COLO829 (cell line): ENCODE measurements at regions not wholly inside any gene's neighbourhood (a gene's known extent, or its start where the extent isn't known, plus 50 kb on each side); places are given as distances from the start of the nearest gene placed in this dataset.
A peak's percentile ranks its signal among the peaks of the same experiment; 100 is the strongest.
"Not testable (repeated sequence)": the region's sequence is repeated elsewhere in the genome, so short reads cannot be mapped to it uniquely, and the experiment has no call there.

Experiments
- DNase-seq: peaks from one replicate; pipeline ENCODE4 v3.0.0; 2012; ENCODE audit warnings: low spot score

DNA sequence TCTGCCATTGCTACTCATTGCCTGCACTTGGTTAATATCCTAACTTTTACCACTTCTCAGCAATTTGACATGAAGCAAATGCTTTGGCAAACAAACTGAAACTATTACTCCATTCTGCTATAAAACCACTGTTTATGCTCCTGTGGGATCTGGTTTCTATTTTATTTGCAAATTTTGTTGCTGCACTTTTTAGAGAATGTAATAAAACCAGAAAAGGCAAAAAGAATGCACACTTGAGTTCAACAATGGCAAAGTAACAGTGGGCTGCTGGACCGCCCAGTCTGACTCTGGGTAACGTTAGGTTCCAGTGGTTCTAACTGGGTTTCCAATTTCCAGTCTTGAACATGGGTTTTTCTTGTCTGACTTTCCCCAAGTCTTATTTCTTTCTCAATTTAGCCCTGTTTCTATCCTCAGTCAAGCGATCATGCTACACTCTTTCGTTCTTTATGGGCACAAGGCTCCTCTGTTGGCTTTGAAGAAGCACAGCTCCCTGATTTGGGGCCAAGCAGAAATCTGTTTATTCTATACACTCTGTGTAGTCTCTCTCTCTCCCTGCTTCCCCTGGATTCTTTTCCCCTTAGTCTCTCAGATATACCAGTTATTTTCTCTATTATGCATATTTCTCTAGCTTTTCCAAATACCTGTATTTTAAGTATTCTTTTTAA, 129.2 kb upstream of the FAM3C start:
- no peak for DNase-seq

DNA sequence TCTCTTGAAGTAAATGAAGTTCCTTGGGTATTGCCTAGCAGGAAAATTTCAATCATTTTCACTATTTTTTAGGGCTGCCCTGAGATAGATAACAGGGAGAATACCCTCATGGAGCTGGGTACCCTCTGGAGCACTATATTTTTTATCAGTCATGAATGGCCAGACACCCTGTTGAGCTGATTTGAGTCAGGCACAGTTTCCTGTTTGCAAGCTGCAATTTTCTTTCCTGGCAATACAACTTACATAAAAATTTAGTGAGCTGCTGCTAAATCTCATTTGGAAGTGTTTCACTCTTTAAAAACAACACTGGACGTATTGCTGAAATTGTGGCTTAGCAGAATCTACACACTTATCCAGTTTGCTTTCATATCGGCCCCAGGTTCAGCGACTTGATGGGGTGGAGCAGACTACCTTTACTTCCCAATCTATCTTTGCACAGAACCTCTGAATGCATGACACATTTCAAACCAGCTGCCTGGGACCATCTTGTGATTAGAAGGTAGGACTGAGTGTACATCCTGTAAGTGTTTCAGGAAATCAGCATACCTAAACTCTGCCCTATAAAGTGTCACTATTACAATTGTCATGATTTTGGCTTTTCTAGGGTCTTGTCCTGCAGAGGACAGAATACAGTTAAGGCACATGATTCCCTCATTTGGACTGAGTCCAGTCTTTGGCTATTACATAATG, 125.7 kb upstream of the FAM3C start:
- no peak for DNase-seq

DNA sequence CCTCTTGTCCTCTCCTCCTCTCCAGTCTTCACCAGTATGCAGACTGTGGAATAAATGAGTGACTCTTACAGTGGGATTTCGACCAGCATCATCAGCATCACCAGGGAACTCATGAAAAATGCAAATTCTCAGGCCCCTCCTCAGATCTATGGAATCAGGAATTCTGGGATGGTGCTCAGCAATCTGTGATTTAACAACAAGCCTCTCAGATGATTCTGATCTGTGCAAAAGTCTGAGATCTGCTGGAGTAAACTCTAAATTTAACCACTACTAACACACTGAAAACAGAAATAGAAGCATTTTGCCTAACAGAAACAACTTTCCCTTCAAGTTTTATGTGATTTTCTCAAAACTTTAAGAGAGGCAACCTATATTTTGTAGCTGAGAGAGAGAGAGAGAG, 124.8 kb upstream of the FAM3C start:
- DNase-seq, result no peak

DNA sequence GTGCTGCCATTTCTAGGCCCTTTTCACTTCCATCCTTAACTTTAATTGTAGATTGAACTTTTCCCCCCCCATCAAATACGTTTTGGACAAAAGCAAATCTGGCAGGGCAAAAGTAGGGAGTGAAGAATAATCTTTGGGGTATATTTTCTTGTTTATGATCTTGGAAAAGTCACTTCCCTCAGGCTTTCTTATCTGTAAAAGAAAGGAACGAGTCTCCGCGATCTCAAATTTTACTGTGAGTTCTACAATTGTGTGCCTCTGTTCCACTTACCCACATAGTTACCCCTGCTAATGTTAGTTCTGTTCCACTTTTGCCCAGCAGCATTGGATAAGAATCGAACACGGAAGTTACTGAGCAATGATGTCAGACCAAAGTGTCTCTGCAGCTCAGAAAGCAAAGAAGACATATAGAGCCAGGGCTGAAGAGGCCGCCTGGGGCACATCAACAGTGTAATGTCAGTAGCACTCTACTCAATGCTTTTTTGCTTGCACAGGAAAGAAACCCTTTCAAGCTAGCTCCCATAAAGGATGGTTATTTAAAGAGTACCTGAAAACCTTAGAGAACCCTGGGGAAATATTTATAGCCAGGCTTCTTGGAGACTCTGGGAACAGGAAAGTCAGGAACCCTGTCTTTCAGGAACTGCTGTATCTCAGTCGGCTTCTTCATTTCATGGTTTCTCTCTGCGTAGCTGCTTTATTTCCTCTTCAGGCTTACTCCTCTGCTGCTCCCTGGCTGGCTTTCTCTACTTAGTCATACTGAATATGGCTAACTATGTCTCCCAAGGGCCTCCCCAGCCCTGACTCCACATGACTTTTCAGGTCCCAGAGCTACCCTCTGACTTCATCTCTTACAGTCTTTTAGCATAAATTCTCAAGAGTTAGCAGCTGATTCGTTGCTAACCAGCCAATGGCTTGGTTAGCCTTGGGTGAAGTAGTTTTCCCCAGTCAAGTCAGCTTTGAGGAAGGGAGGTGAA, 123.7 kb upstream of the FAM3C start:
- DNase-seq, result no peak

DNA sequence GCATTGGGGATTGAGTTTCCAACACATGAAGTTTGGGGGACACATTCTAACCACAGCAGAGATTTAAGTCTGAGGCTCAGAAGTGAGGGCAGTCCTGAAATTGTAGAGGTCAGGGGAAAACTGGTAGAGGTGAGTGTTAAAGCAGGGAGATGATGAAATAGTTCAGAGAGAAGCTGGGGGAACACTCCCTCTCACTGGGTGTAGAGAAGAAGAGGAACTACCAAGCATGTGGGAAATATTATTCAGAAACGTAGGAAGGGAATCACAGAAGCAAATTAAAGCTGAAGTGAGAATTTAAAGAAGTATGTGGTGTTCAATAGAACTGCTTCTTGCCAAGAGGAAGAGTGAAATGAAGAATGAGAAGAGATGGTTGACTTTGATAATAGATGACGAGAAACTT, 121.5 kb upstream of the FAM3C start:
- DNase-seq, result no peak

DNA sequence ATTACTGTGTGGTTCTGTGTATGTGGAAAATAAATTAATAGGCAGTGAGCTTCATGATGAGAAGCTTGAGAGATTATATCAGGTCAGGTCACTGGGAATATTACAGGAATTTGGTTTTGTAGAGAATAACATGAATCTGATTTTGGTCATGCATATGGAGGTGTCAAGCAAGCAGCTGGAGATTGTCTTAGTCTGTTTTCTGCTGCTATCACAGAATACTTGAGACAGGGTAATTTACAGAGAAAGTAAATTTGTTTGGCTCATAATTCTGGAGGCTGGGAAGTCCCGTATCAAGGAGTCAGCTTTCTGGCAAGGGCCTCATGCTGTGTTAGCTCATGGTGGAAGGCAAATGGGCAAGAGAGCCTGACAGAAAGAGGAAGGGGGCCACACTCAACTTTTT, 120.7 kb upstream of the FAM3C start:
- no peak for DNase-seq

DNA sequence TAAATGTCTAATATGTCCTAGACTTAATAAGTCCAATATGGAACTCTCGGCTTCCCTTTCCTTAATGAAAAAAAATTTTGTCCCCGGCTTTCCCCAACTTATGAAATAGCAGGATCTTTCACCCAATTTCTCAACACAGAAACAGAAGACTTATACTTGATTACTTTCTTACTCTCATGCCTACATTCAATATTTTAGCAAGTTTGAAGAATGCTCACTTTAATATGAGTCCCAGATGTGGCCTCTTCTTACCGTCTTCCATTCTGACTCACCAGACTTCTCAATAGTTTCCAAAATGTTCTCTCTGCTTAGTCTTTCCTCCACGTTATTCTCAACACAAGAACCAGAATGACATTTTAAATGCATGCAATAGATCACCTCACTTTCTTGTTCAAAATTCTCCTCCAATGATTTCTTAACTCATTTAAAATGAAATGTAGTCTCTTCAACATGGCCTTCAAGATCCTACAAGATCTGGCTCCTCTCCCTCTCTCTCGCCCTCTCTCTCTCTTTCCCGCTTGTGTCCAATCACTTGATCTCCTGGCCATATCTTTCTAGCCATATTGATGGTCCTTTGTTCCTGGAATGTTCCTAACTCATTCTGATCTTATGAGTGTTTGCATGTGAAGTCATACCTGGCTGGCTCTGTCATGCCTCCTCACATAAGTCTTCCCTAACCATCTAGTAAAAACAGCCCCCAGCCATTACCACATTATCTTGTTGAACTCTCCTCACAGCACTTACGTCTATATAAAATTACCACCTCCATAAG, 119.7 kb upstream of the FAM3C start:
- DNase-seq, result no peak

DNA sequence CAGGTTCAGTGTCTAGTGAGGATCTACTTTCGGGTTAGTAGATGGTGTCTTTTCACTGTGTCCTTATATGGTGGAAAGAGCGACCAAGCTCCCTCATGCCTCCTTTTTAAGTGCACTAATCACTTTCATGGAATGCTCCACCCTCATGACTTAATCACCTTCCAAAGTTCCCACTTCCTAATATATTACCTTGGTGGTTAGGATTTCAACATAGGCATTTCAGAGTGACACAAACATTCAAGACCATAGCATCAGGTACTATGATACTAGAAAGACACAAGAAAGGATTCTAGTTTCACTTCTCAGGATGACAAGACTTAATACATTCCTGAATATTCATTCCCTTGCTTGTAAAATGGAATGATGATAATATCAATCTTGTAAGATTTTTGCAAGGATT, 119.1 kb upstream of the FAM3C start:
- no peak for DNase-seq

DNA sequence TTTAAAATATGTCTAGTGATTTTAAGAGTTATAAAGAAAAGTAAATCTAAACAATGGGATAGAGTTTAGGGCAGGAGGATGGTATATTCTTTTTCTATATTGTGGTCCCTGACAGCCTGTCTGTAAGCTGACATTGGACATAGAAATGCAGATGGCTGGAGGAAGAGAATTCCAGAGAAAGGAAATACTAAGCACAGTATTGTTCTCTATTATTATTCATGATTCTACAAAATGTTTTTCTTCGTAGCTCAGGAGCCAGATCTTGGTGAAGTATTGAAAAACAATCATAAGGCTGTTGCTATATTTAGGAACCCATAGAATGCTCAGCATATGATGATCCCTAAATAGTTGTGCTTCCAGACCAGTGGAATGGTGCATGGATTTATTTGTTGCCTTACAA, 117.0 kb upstream of the FAM3C start:
- DNase-seq, result no peak

DNA sequence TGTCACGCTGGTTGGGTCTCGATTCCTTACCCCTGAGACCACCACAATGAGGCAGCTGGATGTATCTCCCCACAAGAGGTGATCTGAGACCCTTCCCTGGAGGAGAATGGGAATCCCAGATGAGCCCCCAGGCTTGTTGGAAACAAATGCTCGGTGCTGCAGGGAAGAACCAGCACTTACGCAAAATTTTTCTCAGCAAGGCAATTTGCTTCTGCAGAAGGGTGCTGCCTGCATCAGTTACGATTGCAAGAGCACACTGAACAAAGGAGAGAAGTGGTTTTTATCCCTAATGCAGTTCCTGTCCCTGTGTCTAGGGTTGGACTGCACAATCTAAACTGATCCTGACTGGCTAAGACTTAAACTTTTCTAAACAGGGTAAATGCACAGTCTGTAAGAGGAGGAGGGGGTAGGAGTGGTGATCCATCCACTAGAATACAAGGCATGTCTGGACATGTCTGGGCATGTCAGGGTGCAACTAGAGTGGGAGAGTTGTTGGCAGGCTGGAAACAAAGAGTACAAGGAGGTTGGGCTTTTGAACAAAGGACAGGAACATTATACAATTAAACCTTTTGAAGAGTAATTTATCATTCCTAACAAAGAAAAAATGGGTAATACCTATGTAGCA, 114.9 kb upstream of the FAM3C start:
- DNase-seq, result no peak

DNA sequence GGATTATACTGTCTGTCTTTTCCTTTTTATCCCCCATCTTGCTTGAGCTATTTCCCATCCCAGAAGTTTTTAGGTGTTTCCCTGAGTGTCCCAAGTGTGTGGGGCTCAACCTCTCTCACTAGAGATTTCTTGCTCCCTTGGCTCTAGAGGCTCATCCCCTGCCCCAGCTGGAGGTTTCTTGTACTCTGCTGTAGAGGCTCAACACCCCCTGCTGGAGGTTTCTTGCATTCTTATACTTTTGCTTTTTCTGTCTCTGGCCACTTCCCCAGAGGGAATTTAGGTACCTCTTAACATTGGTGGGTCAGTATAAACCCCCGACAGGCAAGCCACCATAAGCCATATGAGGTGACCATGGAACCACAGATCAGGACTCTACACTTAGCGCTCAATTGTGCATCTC, 114.2 kb upstream of the FAM3C start:
- no peak for DNase-seq

DNA sequence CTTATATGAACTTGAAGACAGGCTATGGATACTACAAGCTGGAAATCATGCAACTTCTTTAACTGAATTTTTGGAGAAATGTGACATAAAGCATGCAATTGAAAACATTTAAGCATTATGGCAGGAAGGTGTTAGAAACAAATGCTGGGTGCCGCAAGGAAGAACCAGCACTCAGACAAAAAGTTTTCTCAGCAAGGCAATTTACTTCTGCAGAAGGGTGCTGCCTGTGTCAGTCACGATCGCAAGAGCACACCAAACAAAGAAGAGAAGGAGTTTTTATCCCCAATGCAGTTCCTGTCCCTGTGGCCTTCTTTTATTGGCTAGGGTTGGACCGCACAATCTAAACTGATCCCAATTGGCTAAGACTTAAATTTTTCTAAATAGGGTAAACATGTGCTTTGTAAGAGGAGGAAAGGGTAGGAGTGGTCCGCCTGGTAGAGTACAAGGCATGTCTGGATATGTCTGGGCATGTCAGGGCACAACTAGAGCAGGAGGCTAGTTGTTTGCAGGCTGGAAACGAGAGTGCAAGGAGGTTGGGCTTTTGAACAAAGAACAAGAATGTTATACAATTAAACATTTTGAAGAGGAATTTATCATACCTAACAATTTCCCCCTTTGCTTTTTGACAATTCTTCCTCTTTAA, 109.6 kb upstream of the FAM3C start:
- no peak for DNase-seq

DNA sequence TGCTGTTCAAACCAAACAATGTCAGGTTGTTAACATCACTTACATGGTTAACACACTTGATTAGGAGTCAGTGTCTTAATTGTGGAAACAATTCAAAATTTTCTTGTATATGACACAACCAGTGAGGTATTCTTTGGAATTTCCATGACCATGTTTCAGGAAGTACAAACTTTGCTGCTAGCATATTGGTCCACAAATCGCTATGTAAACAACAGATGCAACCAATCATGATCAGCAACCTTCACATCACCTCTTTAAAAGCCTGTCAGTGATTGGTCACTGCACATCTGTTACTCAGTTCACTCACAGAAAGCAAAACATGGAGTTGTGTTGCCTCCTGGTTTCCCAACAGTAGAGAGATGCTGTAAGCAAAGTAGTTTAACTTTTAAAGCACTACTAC, 108.9 kb upstream of the FAM3C start:
- no peak for DNase-seq

DNA sequence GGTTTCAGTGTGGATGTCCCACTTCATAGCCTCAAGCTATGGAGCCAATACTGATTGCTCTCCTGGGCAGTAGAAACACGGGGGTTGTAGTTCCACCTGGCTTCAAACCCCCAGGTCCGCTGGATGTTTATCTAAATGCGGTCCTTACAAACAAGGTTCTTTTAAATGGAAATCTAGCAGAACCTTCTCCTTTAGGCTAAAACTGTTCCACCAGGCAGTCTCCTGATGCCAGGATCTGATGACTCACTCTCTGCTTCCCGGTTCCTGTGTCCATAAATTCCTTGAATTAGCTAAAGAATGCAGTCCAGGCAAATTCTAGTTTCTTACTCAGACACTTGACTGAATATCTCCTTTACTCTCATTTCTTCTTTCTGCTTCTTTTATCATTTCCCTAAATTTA, 108.4 kb upstream of the FAM3C start:
- peak; percentile 84 for DNase-seq

DNA sequence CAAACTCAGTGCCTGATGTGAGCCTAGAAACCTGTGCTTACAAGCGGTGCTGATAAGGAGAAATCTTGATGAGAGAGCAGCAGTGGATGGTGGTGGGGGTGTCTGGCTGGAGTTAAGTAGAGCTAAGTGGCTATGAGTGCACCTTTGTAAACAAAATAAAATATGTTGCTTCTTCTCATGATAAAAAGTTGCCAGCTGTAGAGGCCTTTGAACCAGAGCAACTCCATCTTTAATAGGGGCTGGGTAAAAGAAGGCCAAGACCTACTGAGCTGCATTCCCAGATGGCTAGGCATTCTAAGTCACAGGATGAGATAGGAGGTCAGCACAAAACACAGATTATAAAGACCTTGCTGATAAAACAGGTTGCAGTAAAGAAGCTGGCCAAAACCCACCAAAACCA, 107.6 kb upstream of the FAM3C start:
- DNase-seq, result no peak

DNA sequence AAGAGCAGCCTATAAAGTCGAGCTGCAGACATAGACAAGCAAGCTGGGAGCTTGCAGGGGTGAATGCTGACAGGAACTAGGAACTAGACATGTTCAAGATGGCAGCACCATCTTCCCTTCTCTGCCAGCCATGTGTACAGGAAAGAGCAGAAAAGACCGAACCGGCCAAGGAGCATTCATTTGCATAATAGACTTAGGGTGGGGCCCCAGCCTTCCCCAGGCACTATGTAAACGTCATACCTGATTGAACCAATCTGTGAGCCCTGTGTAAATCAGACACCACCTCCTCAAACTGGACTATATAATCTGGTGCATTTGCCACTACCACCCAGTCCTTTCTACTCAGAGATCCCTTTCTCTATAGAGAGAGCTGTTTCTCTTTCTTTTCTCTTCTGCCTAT, 106.9 kb upstream of the FAM3C start:
- no peak for DNase-seq

DNA sequence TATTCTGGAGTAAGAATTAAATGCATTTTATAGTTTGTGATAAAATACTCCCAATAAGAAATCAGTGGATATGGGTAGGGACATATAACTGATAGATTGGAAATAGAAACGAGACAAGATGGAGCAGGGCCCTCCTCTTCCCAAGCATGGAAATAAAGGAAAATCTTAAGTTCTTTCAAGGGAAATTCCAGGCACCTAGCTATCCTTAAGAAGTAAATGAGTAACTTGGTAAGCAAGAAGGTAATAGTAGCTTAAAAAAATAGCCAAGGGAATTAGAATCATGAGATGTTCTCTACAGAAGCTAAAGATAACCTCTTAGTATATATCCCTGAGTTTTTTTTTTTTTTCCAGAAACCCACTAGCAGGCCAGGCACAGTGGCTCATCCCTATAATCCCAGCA, 105.5 kb upstream of the FAM3C start:
- DNase-seq, result no peak

DNA sequence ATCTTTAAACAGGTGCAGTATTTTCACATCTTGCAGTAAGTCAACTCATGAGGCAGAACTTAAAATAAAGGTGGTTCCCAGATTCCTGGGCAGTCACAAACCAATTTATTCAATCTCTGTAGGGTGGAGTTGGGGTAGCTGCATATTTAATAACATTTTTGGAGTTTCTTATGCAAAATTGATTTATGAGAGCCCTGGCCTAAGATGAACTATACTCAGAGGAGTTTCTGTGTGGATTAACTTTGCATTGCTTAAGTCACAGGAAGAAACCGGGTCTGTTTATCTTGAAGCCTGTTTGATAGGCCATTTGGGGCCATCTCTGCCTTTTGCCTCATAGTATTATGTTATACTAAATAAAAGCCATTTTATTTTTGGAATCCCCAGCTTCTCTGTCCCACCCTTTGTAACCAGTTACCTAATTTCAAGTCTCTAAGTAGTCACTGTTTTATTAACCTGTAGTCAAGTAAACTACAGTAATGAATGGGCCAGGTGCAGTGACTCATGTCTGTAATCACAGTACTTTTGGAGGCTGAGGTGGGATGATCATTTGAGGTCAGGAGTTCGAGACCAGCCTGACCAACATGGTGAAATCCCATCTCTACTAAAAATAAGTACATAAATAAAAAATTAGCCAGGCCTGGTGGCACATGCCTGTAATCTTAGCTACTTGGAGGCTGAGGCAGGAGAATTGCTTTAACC, 104.4 kb upstream of the FAM3C start:
- no peak for DNase-seq

DNA sequence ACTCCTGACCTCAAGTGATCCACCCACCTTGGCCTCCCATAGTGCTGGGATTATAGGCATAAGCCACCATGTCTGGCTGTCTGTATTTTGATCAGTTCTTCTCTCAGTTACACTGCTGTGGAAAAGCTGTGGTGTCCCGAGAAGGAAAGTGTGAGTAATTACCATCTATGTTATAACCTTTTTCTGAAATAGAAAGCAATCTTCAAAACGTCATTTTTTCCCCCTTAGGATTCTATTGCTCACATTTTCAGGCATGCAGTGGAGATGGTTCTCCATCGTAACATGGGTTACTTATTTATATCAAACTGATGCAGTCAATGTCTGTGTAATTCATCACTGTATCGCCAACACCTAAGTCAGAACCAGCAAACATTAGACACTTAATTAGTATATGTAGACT, 103.5 kb upstream of the FAM3C start:
- DNase-seq, result no peak

DNA sequence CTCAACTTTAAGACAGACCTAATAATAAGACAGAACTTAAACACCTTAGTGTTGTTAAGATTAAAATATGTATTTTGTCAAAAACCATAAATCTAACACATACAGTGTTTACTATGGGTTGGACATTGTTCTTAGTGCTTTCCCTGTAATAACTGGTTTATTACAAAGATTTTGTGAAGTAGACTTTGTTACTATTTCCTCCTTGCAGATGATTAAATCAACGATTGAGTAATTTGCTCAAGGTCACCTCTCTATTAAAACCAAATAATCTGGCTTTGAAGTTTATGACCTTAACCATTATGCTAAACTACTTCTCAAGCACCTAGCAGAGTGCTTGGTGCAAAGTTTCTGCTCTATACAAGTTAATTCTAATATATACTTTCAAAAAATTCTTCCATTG, 102.7 kb upstream of the FAM3C start:
- DNase-seq, result no peak

DNA sequence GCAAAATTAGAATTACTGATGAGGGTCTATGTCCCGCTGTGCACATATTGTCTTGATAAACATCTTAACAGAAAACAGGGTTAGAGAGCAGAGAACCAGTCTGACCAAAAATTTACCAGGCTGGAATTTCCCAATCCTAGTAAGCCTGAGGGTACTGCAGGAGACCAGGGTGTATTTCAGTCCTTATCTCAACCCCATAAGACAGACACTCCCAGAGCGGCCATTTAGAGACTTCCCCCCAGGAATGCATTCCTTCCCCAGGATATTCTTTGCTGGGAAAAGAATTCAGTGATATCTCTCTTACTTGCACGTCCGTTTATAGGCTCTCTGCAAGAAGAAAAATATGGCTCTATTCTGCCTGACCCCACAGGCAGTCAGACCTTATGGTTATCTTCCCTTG, 101.4 kb upstream of the FAM3C start:
- DNase-seq, result not testable (repeated sequence)
